ENCODE measurements at regions not wholly inside any gene's neighbourhood (a gene's known extent, or its start where the extent isn't known, plus 50 kb on each side); places are given as distances from the start of the nearest gene placed in this dataset.
"Not testable (repeated sequence)": the region's sequence is repeated elsewhere in the genome, so short reads cannot be mapped to it uniquely, and the experiment has no call there.

GRCh38 chr2:52502476-52502860, 1265.1 kb upstream of the CHAC2 start:
- no peak for DNase-seq

GRCh38 chr2:52501715-52502475, 1265.7 kb upstream of the CHAC2 start:
- DNase-seq, result no peak

- DNase-seq, result no peak
These were observed 1267.0 kb upstream of the CHAC2 start for GRCh38 chr2:52500561-52500960.

- DNase-seq, result no peak
These were observed 1269.4 kb upstream of the CHAC2 start for GRCh38 chr2:52498077-52498750.

- DNase-seq, result no peak
These were observed 1271.8 kb upstream of the CHAC2 start for GRCh38 chr2:52495816-52496215.

GRCh38 chr2:52477166-52477565, 1290.4 kb upstream of the CHAC2 start:
- no peak for DNase-seq

- no peak for DNase-seq
These were observed 1292.0 kb upstream of the CHAC2 start for GRCh38 chr2:52475590-52475989.

GRCh38 chr2:52474091-52474490, 1293.5 kb upstream of the CHAC2 start:
- no peak for DNase-seq

- DNase-seq, result no peak
These were observed 1294.1 kb upstream of the CHAC2 start for GRCh38 chr2:52473526-52473925.

GRCh38 chr2:52470457-52470856, 1297.1 kb upstream of the CHAC2 start:
- DNase-seq, result not testable (repeated sequence)

- no peak for DNase-seq
These were observed 1300.4 kb upstream of the CHAC2 start for GRCh38 chr2:52467189-52467588.

- DNase-seq, result no peak
These were observed 1302.3 kb upstream of the CHAC2 start for GRCh38 chr2:52465287-52465686.

- no peak for DNase-seq
These were observed 1304.1 kb upstream of the CHAC2 start for GRCh38 chr2:52463457-52463856.

- no peak for DNase-seq
These were observed 1310.8 kb upstream of the CHAC2 start for GRCh38 chr2:52456561-52457377.

GRCh38 chr2:52454962-52455361, 1312.6 kb upstream of the CHAC2 start:
- DNase-seq, result no peak

GRCh38 chr2:52452201-52452600, 1315.4 kb upstream of the CHAC2 start:
- DNase-seq, result no peak

- no peak for DNase-seq
These were observed 1321.9 kb upstream of the CHAC2 start for GRCh38 chr2:52445686-52446085.

GRCh38 chr2:52431352-52431760, 1336.2 kb upstream of the CHAC2 start:
- no peak for DNase-seq

- no peak for DNase-seq
These were observed 1337.9 kb upstream of the CHAC2 start for GRCh38 chr2:52429740-52430139.

- no peak for DNase-seq
These were observed 1338.4 kb upstream of the CHAC2 start for GRCh38 chr2:52429171-52429570.

- DNase-seq, result no peak
These were observed 1339.4 kb upstream of the CHAC2 start for GRCh38 chr2:52428224-52428623.

- DNase-seq, result no peak
These were observed 1343.9 kb upstream of the CHAC2 start for GRCh38 chr2:52423655-52424054.

- no peak for DNase-seq
These were observed 1344.5 kb upstream of the CHAC2 start for GRCh38 chr2:52423111-52423510.

- DNase-seq, result no peak
These were observed 1351.3 kb upstream of the CHAC2 start for GRCh38 chr2:52416340-52416739.
